ENCODE measurements at regions not wholly inside any gene's neighbourhood (a gene's known extent, or its start where the extent isn't known, plus 50 kb on each side); places are given as distances from the start of the nearest gene placed in this dataset.

DNA sequence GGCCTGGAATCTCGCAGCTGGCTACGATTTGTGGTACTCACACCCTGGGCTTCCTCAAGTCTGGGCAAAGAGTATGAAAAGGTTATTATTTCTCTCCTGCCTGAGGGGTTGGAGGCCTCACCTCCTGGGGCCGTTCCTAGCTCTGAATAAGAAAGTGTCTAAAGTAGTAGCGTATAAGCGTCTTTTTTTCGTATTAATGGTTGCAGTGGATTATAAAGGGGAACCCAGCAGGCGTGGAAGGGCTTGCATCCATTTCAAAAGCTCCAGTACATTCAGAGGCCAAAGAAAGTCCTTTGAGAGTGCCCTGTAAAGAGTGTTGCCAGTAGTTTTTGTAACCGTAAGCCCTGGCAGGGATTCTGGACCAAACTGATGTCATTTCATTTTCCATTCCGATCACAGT lies 72.2 kb upstream of the MPHOSPH6 start:
- no peak for TF ChIP-seq SMC3 (conservative IDR thresholded peaks at IDR 0.05; ENCODE audit: insufficient read depth, low read depth, low read length)
- TF ChIP-seq, protein P1, sequence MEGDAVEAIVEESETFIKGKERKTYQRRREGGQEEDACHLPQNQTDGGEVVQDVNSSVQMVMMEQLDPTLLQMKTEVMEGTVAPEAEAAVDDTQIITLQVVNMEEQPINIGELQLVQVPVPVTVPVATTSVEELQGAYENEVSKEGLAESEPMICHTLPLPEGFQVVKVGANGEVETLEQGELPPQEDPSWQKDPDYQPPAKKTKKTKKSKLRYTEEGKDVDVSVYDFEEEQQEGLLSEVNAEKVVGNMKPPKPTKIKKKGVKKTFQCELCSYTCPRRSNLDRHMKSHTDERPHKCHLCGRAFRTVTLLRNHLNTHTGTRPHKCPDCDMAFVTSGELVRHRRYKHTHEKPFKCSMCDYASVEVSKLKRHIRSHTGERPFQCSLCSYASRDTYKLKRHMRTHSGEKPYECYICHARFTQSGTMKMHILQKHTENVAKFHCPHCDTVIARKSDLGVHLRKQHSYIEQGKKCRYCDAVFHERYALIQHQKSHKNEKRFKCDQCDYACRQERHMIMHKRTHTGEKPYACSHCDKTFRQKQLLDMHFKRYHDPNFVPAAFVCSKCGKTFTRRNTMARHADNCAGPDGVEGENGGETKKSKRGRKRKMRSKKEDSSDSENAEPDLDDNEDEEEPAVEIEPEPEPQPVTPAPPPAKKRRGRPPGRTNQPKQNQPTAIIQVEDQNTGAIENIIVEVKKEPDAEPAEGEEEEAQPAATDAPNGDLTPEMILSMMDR (IDR thresholded peaks at IDR 0.05 in 2 of 3, conservative IDR thresholded peaks at IDR 0.05 in 1 of 3; ENCODE audit: insufficient read depth in 2 of 3, low read depth in 1 of 3, low read length in 3 of 3), result no peak
- TF ChIP-seq, protein P2, sequence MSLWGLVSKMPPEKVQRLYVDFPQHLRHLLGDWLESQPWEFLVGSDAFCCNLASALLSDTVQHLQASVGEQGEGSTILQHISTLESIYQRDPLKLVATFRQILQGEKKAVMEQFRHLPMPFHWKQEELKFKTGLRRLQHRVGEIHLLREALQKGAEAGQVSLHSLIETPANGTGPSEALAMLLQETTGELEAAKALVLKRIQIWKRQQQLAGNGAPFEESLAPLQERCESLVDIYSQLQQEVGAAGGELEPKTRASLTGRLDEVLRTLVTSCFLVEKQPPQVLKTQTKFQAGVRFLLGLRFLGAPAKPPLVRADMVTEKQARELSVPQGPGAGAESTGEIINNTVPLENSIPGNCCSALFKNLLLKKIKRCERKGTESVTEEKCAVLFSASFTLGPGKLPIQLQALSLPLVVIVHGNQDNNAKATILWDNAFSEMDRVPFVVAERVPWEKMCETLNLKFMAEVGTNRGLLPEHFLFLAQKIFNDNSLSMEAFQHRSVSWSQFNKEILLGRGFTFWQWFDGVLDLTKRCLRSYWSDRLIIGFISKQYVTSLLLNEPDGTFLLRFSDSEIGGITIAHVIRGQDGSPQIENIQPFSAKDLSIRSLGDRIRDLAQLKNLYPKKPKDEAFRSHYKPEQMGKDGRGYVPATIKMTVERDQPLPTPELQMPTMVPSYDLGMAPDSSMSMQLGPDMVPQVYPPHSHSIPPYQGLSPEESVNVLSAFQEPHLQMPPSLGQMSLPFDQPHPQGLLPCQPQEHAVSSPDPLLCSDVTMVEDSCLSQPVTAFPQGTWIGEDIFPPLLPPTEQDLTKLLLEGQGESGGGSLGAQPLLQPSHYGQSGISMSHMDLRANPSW (CRISPR knock-in tag; IDR thresholded peaks at IDR 0.05), result no peak
- no peak for TF ChIP-seq POLR2AphosphoS5 (IDR thresholded peaks at IDR 0.05; ENCODE audit: control insufficient read depth, insufficient read depth, low read depth, low read length)
- no peak for TF ChIP-seq ZNF184 (CRISPR knock-in tag; IDR thresholded peaks at IDR 0.05)
- TF ChIP-seq, protein P3, sequence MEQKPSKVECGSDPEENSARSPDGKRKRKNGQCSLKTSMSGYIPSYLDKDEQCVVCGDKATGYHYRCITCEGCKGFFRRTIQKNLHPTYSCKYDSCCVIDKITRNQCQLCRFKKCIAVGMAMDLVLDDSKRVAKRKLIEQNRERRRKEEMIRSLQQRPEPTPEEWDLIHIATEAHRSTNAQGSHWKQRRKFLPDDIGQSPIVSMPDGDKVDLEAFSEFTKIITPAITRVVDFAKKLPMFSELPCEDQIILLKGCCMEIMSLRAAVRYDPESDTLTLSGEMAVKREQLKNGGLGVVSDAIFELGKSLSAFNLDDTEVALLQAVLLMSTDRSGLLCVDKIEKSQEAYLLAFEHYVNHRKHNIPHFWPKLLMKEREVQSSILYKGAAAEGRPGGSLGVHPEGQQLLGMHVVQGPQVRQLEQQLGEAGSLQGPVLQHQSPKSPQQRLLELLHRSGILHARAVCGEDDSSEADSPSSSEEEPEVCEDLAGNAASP (IDR thresholded peaks at IDR 0.05), result no peak
- TF ChIP-seq FOS (IDR thresholded peaks at IDR 0.05; ENCODE audit: extremely low read depth, insufficient read length), result no peak
- TF ChIP-seq RFX5 (IDR thresholded peaks at IDR 0.05; ENCODE audit: low read depth, low read length), result no peak
- TF ChIP-seq MAZ (CRISPR knock-in tag; conservative IDR thresholded peaks at IDR 0.05 in 1 of 2, IDR thresholded peaks at IDR 0.05 in 1 of 2), result no peak
- TF ChIP-seq, protein P4, sequence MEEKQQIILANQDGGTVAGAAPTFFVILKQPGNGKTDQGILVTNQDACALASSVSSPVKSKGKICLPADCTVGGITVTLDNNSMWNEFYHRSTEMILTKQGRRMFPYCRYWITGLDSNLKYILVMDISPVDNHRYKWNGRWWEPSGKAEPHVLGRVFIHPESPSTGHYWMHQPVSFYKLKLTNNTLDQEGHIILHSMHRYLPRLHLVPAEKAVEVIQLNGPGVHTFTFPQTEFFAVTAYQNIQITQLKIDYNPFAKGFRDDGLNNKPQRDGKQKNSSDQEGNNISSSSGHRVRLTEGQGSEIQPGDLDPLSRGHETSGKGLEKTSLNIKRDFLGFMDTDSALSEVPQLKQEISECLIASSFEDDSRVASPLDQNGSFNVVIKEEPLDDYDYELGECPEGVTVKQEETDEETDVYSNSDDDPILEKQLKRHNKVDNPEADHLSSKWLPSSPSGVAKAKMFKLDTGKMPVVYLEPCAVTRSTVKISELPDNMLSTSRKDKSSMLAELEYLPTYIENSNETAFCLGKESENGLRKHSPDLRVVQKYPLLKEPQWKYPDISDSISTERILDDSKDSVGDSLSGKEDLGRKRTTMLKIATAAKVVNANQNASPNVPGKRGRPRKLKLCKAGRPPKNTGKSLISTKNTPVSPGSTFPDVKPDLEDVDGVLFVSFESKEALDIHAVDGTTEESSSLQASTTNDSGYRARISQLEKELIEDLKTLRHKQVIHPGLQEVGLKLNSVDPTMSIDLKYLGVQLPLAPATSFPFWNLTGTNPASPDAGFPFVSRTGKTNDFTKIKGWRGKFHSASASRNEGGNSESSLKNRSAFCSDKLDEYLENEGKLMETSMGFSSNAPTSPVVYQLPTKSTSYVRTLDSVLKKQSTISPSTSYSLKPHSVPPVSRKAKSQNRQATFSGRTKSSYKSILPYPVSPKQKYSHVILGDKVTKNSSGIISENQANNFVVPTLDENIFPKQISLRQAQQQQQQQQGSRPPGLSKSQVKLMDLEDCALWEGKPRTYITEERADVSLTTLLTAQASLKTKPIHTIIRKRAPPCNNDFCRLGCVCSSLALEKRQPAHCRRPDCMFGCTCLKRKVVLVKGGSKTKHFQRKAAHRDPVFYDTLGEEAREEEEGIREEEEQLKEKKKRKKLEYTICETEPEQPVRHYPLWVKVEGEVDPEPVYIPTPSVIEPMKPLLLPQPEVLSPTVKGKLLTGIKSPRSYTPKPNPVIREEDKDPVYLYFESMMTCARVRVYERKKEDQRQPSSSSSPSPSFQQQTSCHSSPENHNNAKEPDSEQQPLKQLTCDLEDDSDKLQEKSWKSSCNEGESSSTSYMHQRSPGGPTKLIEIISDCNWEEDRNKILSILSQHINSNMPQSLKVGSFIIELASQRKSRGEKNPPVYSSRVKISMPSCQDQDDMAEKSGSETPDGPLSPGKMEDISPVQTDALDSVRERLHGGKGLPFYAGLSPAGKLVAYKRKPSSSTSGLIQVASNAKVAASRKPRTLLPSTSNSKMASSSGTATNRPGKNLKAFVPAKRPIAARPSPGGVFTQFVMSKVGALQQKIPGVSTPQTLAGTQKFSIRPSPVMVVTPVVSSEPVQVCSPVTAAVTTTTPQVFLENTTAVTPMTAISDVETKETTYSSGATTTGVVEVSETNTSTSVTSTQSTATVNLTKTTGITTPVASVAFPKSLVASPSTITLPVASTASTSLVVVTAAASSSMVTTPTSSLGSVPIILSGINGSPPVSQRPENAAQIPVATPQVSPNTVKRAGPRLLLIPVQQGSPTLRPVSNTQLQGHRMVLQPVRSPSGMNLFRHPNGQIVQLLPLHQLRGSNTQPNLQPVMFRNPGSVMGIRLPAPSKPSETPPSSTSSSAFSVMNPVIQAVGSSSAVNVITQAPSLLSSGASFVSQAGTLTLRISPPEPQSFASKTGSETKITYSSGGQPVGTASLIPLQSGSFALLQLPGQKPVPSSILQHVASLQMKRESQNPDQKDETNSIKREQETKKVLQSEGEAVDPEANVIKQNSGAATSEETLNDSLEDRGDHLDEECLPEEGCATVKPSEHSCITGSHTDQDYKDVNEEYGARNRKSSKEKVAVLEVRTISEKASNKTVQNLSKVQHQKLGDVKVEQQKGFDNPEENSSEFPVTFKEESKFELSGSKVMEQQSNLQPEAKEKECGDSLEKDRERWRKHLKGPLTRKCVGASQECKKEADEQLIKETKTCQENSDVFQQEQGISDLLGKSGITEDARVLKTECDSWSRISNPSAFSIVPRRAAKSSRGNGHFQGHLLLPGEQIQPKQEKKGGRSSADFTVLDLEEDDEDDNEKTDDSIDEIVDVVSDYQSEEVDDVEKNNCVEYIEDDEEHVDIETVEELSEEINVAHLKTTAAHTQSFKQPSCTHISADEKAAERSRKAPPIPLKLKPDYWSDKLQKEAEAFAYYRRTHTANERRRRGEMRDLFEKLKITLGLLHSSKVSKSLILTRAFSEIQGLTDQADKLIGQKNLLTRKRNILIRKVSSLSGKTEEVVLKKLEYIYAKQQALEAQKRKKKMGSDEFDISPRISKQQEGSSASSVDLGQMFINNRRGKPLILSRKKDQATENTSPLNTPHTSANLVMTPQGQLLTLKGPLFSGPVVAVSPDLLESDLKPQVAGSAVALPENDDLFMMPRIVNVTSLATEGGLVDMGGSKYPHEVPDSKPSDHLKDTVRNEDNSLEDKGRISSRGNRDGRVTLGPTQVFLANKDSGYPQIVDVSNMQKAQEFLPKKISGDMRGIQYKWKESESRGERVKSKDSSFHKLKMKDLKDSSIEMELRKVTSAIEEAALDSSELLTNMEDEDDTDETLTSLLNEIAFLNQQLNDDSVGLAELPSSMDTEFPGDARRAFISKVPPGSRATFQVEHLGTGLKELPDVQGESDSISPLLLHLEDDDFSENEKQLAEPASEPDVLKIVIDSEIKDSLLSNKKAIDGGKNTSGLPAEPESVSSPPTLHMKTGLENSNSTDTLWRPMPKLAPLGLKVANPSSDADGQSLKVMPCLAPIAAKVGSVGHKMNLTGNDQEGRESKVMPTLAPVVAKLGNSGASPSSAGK (IDR thresholded peaks at IDR 0.05), result no peak
- TF ChIP-seq, protein P5, sequence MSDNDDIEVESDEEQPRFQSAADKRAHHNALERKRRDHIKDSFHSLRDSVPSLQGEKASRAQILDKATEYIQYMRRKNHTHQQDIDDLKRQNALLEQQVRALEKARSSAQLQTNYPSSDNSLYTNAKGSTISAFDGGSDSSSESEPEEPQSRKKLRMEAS (CRISPR knock-in tag; IDR thresholded peaks at IDR 0.05), result no peak
- TF ChIP-seq POLR2A (conservative IDR thresholded peaks at IDR 0.05), result no peak

Measured in K562 (cell line).